HG03520 (cell line): ENCODE measurements at regions not wholly inside any gene's neighbourhood (a gene's known extent, or its start where the extent isn't known, plus 50 kb on each side); places are given as distances from the start of the nearest gene placed in this dataset.

ENCODE experiments used
- ATAC-seq: cut with Tn5 transposase; IDR thresholded peaks from one replicate; pipeline ENCODE4 v1.9.1; 2021; ENCODE audit warnings: mild to moderate bottlenecking, moderate library complexity; ENCODE audit not compliant: unreplicated experiment

DNA sequence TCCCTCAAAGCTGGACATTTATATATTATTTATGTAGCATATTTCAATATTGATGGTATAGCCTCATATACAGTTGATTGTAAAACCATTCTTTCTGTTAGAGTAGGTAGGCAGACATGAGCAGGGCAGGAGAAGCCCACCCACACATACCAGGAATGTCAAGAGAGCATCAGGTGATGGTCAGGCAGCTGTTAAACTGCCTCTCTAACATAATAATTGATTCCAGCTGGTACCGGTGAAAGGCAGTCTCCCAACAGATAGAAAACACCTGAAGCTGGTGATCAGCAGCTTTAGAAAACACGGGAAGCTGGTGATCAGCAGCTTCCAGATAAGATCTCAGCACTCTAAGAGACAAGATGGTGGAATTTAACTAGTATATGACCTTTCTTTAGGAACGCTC lies 132.9 kb downstream of the SLITRK6 start:
- ATAC-seq = no peak

DNA sequence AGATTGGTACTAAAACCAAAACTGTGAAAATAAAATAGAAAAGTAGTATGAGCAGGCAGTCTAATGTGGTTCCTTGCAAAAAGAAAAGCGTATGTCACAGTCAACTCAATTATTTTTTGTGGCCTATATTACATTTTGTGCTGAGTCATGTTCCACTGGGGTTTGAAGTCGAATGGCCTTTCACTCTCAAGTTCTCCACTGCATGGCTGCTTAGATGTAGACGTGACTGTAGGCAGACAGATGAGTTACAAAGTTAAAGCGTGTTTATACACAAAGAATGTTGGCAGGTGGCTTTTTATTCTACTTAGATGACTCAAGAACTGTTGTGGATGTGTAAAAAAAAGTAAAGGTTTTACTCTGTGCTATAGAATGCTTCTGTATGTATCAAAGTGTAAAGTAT lies 133.9 kb downstream of the SLITRK6 start:
- ATAC-seq = no peak

DNA sequence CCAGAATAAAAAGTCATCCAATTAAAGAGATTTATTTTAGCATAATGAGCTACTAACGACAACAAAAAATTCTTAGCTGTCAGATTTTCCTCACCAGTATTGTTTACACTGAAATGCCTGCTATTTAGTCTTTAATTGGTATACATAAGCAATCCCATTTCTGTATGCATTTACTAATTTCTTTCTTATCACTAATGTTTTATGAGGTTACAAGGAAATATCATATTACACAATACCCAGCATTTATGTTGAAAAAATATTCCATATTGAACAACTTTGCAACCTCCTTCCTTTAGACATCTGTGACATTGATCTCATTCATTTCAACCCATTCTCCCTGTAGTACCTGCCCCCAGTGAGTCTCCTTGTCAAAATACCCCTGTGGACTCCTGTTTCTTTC lies 135.4 kb downstream of the SLITRK6 start:
- ATAC-seq = no peak

DNA sequence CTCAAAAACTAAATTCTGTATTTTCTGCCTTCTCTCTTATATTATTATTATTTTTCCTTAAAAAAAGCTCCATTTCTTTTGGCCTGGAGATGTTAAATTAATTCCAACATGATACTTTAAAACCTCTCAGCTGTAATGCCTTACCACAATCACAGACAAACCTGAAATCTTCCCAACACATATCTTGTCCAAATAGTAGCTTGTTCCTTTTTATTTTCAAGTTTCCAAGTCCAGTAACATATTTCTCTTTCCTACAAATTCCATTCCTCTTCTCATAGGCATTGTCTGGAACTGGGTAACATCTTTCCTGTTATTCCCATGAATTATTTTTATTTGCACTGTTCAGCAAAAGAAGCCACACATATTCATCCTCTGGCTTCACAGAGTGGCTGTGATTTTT lies 137.0 kb downstream of the SLITRK6 start:
- no peak for ATAC-seq

DNA sequence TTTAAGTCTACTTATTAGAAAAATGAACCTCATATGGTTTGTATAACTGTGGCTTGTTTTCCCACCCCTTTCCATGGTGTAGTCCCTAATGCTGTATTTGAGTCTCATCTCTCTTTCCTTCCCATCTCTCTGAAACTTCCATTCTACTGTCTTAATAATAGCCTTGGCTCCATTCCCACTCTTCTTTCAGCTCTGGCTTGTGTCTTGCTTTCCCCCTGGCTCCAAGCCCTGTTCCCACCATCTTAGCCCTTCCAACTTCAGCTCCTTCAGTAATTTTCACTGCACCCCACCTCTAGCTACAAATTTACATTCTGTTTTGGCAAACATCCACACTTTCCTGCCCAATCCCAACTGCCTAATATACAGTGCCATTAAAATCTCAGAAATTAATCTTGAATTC lies 137.5 kb downstream of the SLITRK6 start:
- ATAC-seq = no peak

DNA sequence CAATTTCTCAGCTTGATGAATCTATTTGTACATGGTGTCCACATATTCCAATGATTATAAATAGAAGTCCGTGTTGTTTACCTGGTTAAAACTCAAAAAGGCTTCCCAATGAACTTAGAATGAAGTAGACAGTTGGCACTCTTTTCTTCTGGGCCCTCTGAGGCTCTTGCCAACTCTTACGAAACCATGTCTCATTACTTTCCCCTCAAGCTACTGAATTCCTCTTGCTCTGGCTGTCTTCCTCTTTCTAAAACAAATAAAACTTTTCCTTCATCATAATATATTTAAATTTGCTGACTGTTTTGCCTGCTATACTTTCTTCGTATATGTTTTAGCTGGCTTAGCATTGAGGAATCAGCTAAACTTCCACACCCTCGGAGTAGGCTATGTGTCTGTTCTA lies 139.7 kb downstream of the SLITRK6 start:
- ATAC-seq = no peak

DNA sequence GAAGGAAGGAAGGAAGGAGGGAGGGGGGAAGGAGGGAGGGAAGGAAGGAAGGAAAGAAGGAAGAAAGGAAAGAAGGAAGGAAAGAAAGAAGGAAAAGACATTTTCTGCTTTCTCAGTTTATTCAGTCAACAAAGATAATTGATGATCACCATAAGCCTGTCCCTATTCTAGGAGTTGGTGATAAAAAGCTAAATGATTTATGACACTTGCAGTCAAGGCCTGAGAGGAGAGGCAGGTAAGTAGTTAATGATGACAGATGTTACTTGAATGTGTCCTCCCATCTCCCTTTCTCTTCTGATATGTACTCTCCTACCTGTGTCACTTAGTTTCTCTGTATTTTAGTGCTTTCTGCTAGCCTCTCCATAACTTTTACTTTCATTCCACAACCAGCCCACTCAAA lies 141.3 kb downstream of the SLITRK6 start:
- ATAC-seq = no peak

DNA sequence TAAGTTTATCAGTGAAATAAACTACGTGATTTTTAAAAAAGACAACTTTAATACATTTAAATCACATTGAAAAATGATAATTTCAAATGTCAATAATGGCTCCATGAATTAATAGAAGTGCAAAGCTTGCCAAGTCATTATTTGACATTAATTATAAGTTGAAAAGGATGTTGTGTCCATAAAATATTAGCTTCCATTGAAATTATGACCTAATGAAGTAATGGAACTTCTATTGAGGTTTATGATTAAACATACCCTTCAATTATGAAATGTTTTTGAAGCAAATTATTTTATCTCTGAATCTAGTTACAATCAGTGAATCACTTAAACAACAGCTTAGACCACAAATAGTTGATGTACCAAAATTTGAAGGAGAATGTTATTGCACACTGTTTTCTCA lies 144.2 kb downstream of the SLITRK6 start:
- ATAC-seq = no peak

DNA sequence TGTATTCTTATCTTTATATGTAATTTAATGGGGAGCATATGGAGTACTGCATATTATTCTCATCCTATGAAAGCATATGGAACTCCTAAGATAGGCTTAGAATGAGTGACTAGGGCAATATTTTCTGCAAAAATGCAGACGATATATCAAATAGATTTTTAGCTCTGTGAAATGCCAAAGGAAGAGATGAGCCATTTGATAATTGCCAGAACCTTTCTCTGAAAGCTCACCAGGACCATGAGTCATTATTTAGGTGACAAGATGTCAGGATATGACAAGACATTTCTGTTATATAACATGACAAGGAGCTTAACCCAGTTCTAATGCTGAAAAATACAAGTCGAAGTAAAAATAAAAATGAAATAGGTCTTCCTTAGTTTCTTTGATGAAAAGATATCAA lies 145.0 kb downstream of the SLITRK6 start:
- no peak for ATAC-seq

DNA sequence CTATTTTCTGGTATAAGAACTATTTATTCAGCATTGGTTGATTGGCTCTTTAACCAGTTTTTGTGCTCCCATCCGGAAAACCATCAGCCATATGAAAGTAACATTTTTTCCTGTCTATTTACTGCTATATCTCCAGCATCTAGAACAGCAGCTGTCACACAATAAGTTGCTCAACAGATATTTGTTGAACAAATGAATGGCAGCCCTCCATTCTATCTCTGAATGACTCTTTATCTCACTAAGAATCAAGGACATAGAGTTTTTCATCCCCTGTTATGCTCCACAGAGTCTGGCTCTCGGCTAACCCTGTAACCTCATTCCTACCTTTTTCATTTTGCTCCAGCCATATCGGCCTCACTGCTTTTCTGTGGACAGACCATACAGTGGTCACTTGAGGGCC lies 145.5 kb downstream of the SLITRK6 start:
- no peak for ATAC-seq

DNA sequence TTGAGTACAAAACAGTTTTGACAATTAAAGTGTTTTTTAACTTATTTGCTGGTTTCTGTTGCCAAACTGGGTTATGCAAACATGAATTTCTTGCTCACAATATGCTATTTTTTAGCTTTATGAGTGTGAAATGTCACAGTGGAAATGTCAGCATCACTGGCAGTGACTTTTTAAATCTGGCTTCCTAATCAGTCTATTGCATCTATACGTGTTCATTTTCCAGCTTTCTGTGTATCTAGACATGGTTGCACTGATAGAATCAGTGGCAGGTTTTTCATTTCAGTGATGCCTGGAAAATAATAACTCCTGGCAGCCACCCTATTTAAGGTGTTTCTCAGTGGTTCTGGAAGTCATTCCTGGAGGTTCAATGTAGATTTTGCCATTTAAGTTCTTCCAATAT lies 146.7 kb downstream of the SLITRK6 start:
- ATAC-seq = no peak

DNA sequence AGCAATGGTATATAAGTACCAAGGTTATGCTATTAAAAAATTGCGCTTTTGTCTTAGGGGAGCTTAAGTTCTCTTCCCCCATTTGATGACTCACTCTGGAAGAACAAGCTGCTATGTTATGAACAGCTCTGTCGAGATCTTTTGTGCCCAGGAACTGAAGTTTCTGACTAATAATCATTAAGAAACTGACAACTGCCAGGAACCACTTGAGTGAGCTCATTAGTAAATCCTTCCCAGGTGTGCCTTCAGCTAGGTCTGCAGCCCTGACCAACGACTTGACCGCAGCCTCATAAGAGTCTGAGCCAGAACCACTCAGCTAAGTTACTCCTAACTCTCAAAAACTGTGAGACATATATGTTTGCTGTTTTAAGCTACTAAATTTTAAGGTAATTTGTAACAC lies 147.8 kb downstream of the SLITRK6 start:
- no peak for ATAC-seq

DNA sequence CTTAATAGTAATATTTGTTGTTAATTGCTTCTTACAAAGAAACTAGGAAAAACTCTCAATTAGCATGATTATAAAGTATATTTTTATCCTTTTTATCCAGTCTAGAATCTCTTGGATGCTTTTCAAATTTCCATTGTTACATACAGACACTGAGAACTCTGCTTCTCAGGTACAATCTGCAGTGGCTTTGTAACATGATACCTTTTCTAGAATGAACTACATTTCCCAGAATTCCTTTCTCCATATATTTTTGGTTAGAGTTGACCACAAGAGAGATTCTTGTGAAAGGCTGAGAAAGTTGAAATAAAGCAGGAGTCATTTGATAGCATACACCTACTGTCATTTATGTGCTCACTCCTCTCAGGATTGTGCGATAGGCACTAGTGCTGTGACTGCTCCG lies 148.6 kb downstream of the SLITRK6 start:
- no peak for ATAC-seq

DNA sequence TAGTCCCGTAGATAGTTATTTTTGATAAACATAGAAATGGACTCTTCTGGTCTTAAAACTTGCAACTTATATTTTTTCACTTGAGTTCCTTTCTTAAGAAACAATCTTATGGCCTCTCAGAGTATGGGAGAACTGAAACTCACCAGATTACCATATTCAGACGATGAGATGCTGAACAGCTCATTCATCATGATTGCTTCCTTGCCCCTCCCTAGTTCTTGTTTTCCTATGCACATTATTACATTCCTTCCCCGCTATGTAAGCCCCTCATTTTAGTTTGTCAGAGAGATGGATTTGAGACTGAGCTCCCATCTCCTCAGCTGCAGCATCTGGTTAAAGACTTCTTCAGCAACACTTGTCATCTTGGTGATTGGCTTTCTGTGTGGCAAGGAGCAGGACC lies 158.5 kb downstream of the SLITRK6 start:
- ATAC-seq = no peak

DNA sequence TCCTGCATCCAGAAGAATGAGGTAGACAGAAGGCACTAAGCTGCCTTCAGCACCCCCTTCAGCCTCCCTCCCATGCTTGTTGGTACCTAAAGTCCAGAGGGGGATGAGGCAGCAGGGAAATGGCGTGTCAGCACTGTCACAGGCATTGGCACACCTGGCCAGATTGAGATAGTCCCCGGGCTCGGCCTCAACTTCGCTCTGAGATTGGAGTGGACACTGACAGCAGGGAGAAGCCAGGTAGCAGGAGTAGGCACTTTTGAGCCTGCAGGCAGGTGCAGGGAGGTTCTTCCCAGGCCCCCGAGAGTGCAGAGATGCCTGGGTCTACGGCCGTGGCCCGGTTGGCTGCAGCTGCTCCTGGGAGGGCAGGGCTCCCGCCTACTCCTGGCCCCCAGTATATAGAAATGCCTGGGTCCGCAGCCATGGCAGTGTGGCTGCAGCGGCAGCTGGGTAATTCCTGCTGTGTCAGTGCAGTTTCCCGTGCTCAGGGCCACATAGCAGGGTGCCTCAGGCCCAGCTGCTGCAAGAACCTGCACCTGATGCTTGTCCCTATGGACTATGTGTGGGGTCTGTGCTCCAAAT lies 160.3 kb downstream of the SLITRK6 start:
- ATAC-seq = no peak

DNA sequence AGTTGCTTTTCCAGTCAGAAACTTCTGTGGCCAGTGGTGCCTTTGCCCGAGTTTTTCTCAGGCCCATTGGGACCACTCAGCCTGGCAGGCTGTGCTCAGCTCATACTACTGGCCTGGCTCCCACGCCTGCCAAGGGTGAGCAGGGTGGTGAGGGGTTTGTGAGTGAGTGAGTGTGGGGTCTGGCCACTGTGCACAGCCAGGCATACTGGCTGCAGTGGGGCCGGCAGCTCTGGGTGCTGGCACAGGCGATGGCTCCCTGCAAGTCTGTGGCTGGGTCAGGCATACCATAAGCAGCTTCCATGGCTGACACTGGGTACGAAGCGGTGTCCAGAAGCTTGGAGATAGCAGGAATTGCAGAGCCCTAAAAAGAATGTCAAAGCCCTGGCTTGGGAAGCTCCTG lies 161.0 kb downstream of the SLITRK6 start:
- no peak for ATAC-seq

DNA sequence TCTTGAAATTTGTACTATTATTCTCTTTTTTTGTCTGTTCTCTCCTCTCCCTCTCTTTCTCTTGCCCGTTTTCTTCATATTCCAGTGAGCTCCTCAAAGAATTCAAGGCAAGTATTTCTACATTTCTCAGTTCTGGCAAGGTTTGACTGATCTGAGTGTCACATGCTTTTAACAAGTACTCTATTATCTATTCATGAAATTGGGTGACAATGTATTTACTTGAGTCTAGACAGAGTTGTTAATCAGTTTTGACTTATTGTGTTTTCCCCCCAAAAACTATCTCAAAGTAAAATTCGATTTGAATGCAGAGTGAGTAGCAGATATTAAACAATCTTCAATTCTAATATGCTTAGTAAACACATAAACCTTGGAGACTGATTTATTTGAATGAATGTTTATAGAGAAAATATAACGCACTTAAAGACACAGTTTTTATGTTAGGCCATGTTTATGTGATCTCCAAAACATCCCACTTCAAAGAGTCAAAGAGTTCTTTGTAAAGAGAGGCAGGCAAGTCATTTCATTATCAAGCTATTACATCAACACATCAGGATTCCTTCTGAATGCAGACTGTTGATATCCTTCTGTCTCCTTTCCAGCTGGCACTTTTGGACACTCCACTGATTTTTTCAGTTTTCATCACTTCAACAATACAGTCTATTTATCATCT lies 166.6 kb downstream of the SLITRK6 start:
- ATAC-seq = no peak

DNA sequence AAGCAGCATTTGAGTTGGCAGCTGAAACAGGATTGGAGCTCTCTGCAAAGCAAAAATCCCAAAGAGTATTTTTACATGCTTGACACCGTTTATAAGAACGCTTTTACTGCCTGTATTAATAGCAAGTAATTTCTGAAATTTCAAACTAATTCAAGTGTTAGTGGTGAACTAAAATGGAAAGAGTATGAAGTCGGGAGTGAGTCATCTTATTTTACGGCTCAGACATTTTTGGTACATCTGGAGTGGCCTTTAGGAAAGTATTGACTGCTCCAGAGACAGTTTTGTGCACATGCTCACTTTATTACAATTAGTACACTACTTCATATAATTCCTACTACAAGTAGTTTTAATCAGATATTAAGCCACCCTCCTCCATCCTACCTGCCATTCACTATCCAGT lies 167.4 kb downstream of the SLITRK6 start:
- no peak for ATAC-seq

DNA sequence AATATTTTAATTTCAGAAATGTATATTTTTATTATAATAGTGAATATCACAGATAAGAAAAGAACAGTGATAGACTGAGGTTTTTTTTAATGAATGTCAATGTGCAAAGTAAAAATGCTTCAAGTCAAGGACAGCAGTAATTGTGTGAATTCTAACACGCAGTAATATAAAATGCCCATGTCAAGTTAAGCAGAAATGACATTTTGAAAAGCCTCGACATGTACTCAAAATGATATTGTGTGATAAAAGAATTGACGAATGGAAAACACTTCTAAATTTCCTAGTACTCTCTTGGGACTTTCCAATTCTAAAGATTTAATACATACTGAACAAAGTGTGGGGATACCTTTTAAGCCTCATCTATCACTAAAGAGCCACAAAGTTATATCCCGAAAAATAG lies 172.6 kb downstream of the SLITRK6 start:
- ATAC-seq = no peak

DNA sequence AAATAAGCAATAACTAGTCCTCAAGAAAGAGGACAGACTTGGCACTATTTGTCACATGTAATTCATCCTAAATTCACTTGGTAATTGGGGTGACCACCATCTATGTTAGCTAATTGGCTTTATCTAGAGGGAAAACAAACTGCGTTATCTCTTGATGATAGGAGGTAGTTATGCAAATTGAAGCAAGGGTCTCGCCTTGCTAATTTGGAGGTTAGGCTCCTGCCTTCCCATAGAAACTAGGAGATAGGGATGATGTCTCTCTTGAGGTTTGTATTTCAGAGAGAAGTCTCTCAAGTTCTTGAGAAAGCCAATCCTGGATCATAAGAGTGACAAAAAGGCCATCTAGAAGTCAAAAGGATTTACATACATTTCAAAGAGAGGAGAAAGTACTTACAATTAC lies 179.9 kb downstream of the SLITRK6 start:
- ATAC-seq = no peak

DNA sequence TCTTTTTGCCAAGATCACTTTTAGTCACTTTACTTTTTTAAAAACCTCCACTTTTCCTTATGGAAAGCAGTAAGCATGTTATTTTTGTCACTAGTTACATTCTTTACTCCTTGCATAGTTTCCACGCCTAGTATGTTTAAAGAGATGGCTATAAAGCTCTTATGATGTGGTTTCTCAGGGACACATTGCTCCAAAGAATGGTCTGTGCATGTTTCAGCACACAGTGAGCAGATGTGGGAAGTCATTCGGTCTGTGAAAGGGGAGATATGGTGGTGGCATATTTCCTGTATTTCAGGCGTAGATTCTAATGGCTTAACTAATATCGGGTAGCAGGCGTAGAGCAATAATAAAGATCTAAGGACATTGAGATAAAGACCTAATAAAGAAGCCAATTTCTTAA lies 180.7 kb downstream of the SLITRK6 start:
- ATAC-seq = no peak

DNA sequence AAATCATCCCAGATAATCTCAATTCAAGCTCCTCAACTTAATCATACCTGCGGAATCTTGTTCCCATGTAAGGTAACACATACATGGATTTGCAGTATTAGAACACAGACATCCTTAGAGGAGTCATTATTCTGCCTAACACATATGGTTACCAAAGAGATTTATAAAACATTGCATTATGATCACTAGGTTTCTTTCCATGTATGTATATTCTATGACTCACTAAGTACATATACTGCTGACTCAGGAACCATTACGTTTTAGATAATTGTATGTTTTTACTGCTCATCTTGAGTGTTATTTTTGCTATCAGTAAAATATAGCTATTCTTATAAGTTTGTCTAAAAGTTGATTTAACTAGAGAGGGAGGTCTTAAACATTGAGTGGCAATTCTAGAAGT lies 182.9 kb downstream of the SLITRK6 start:
- ATAC-seq = no peak

DNA sequence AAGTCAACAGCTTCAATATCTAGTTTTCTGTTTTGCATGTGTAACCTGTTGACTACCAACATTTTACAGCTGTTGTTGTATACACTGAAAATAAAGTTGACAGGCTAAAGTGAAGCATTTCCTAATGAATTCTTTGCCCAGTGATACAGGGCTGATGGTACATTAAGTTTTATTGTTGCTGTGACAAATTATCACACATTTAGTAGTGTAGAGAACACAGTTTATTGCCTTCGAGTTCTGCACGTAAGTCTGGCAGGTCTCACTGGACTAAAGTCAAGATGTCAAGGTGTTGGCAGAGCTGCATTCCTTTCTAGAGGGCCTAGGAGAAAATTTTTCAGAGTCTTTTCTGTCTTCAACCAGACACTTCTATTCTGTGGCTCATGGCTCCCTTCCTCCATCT lies 184.2 kb downstream of the SLITRK6 start:
- no peak for ATAC-seq
